HepG2 (cell line): ENCODE measurements at regions not wholly inside any gene's neighbourhood (a gene's known extent, or its start where the extent isn't known, plus 50 kb on each side); places are given as distances from the start of the nearest gene placed in this dataset.

Source experiments
- ATAC-seq: fragments of 200-7000 bp; cut with Tn5 transposase; 3 replicates; pipeline ENCODE4 v1.9.1; 2020; ENCODE audit warnings: mild to moderate bottlenecking, moderate library complexity
- BruUV-seq: library from RNA; stranded (reverse); fragments of 400-500 nt; replicated peaks from 2 replicates; lab custom pipeline; 2021; lab: Mats Ljungman, UMichigan
- CTCF ChIA-PET: fragments of 300-600 bp; formaldehyde crosslinking; extraction: SDS; loops from one replicate; lab custom pipeline; 2021; ENCODE audit warnings: low total read pairs, inconsistent platforms, low intra/inter-chr PET ratio; lab: Yijun Ruan, JAX
- POLR2A ChIA-PET: fragments of 350-600 bp; sonication (Branson Sonifier 250); formaldehyde crosslinking; loops from one replicate; lab custom pipeline; 2020; ENCODE audit warnings: antibody characterized with exemption, inconsistent platforms; lab: Yijun Ruan, JAX
- DNase-seq: peaks from one replicate; pipeline ENCODE4 v3.0.0-alpha.2; 2015; ENCODE audit warnings: low spot score
- FAIRE-seq: peaks from 3 replicates; lab custom pipeline; 2011; peaks lifted over from hg19 to GRCh38; lab: Jason Lieb, UNC
- H2AFZ ChIP-seq: one replicate; pipeline ENCODE4 v1.6.1; 2011; ENCODE audit warnings: low read length, inconsistent platforms
- H3K27ac ChIP-seq: fragments of 300-600 bp; 3 replicates; pipeline ENCODE4 v1.8.0; 2011; ENCODE audit warnings: mixed run types, mild to moderate bottlenecking, mixed read lengths, low read length, inconsistent platforms; ENCODE audit not compliant: insufficient read depth; ENCODE audit errors: extremely low read length
- H3K27me3 ChIP-seq, 2 experiments: fragments of 200-600 bp in 1 of 2; 2 replicates in 1 of 2; 3 replicates in 1 of 2; pipeline versions ENCODE4 v1.6.0 to v1.8.0; 2011; ENCODE audit warnings: low read length in 2 of 2, mild to moderate bottlenecking in 2 of 2, moderate library complexity in 2 of 2, inconsistent platforms in 1 of 2; ENCODE audit not compliant: insufficient read depth in 2 of 2, control insufficient read depth in 1 of 2
- H3K36me3 ChIP-seq, 2 experiments: fragments of 200-600 bp in 1 of 2; replicated peaks in 1 of 2; 2 replicates in 1 of 2; 3 replicates in 1 of 2; pipeline versions ENCODE4 v1.5.1 to v1.8.0; 2011; ENCODE audit warnings: low read length in 2 of 2, inconsistent platforms in 1 of 2; ENCODE audit not compliant: insufficient read depth in 2 of 2, control insufficient read depth in 1 of 2
- H3K4me1 ChIP-seq: 2 replicates; pipeline ENCODE4 v1.5.1; 2012; ENCODE audit warnings: low read length, inconsistent platforms; ENCODE audit not compliant: insufficient read depth
- H3K4me2 ChIP-seq: 2 replicates; pipeline ENCODE4 v1.6.0; 2011; ENCODE audit warnings: low read depth, low read length, inconsistent platforms
- H3K4me3 ChIP-seq, 3 experiments: fragments of 200-600 bp in 1 of 3; sonication (generic), shearing (Covaris generic) in 1 of 3; replicated peaks in 1 of 3; 2 replicates each; pipeline ENCODE4 v1.5.1; 2011 to 2016; ENCODE audit warnings: low read length in 3 of 3, inconsistent platforms in 2 of 3, low read depth in 2 of 3, mild to moderate bottlenecking in 2 of 3, control low read depth in 1 of 3, mixed read lengths in 1 of 3; ENCODE audit not compliant: insufficient read depth in 1 of 3
- H3K79me2 ChIP-seq: one replicate; pipeline ENCODE4 v1.6.1; 2011; ENCODE audit warnings: low read length, inconsistent platforms; ENCODE audit not compliant: insufficient read depth
- H3K9ac ChIP-seq: 2 replicates; pipeline ENCODE4 v1.6.0; 2011; ENCODE audit warnings: mild to moderate bottlenecking, low read depth, low read length, inconsistent platforms; ENCODE audit not compliant: insufficient read depth
- H3K9me3 ChIP-seq: 2 replicates; pipeline ENCODE4 v1.5.1; 2012; ENCODE audit warnings: mild to moderate bottlenecking, low read length
- H4K20me1 ChIP-seq: 2 replicates; pipeline ENCODE4 v1.6.0; 2011; ENCODE audit warnings: inconsistent platforms, mild to moderate bottlenecking, low read length, moderate library complexity; ENCODE audit not compliant: insufficient read depth
- CEBPB ChIP-seq: IDR thresholded peaks from 2 replicates; pipeline ENCODE4 v1.6.1; 2011; ENCODE audit warnings: low read depth, low read length, improper control_type of control experiment, borderline replicate concordance
- NCOR1 ChIP-seq: fragments of 200-600 bp; sonication (generic); IDR thresholded peaks from 2 replicates; pipeline ENCODE4 v1.7.0; 2017; ENCODE audit warnings: antibody characterized with exemption, low read length, borderline replicate concordance
- ZNF354B ChIP-seq: sonication (generic); formaldehyde crosslinking; IDR thresholded peaks from 2 replicates; pipeline ENCODE4 v1.8.0; 2022; ENCODE audit warnings: mild to moderate bottlenecking, missing genetic modification reagents
- ZNF549 ChIP-seq: sonication (generic); formaldehyde crosslinking; IDR thresholded peaks from 2 replicates; pipeline ENCODE4 v1.5.0; 2020; ENCODE audit warnings: missing genetic modification reagents
- ZNF747 ChIP-seq: sonication (generic); formaldehyde crosslinking; IDR thresholded peaks from 2 replicates; pipeline ENCODE4 v1.8.1; 2023; ENCODE audit warnings: missing genetic modification reagents, mild to moderate bottlenecking, borderline replicate concordance
- ZNF792 ChIP-seq: IDR thresholded peaks from 2 replicates; pipeline ENCODE4 v1.6.1; 2016
- ZNF839 ChIP-seq: sonication (generic); formaldehyde crosslinking; IDR thresholded peaks from 2 replicates; pipeline ENCODE4 v1.4.0; 2020; ENCODE audit warnings: missing genetic modification reagents, mild to moderate bottlenecking, borderline replicate concordance
- WGBS: methylation state at CpG from one replicate; pipeline ENCODE4 v1.1.6; 2017; ENCODE audit warnings: low lambda C conversion rate; 5-methylcytosine and 5-hydroxymethylcytosine counted together
- in situ Hi-C: cut with HindIII; loops from 2 replicates; pipeline ENCODE4 v1.10.0; 2017; ENCODE audit warnings: low pct_unique_long_range_greater_than_20kb; ENCODE audit not compliant: extremely low pct_ligation_motif_present
- intact Hi-C: fragments of 100-400 bp; cut with micrococcal nuclease; formaldehyde crosslinking; loops from one replicate; pipeline ENCODE4 v1.10.0; 2022; ENCODE audit not compliant: unreplicated experiment

DNA sequence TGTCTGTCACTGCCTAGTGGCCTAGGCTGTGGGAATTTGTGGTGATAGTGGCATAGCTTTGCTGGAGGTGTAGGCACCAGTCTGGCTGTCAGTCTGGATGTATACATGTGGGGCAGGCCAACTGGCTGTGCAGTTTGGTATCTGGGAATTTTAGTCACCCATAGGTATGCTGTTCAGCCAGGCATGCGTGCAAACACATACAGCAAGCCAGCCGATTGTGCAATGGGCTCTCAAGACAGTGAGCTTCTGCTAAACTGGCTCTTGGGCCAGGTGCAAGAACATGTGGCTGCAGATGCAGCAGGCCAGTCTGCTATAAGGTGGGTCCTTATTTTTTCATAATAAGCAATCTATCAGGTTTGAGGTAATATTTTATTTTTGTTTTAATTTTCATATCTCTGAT, 87.1 kb upstream of the PLSCR5 start:
- TF ChIP-seq CEBPB (peak; percentile 49; the same call in 1 of the 2 replicates), NCOR1 (no peak), ZNF747 (CRISPR knock-in tag) (no peak), ZNF839 (CRISPR knock-in tag) (no peak)

DNA sequence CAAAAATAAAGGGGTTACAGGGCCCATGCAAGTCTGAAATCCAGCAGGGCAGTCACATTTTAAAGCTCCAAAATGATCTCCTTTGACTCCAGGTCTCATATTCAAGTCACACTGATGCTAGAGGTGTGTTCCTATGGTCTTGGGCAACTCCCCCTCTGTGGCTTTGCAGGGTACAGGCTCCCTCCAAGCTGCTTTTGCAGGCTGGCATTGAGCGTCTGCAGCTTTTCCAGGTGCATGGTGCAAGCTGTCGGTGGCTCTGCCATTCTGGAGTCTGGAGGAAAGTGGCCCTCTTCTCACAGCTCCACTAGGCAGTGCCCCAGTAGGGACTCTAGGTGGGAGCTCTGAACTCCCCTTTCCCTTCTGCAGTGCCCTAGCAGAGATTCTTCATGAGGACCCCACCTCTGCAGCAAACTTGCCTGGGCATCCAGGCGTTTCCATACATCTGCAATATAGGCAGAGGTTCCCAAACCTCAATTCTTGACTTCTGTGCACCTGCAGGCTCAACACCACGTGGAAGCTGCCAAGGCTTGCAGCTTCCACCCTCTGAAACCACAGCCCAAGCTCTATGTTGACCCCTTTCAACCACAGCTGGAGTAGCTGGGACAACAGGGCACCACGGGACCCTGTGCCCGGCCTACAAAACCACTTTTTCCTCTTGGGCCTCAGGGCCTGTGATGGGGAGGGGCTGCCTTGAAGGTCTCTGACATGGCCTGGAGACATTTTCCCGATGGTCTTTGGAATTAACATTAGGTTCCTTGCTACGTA, 80.1 kb upstream of the PLSCR5 start:
- no peak for DNase-seq
- no TSS peak for BruUV-seq
- ChIA-PET POLR2A (no interaction called here), CTCF (no interaction called here)
- in situ Hi-C loops (no loop called here), intact Hi-C loops (no loop called here)
- Histone ChIP-seq H3K79me2 (no peaks in the 10 kb centered on the region), H2AFZ (no peak overlapping the region), H3K4me3 (no peak overlapping the region), H3K27ac (no peak overlapping the region), H3K27me3 (no peaks in the 10 kb centered on the region), H3K4me1 (no peaks in the 10 kb centered on the region), H3K9ac (no peak overlapping the region), H3K36me3 (no peaks in the 10 kb centered on the region), H3K4me2 (no peak overlapping the region), H4K20me1 (no peaks in the 10 kb centered on the region), H3K9me3 (no peaks in the 10 kb centered on the region)
- no peak for FAIRE-seq
- WGBS = 29% methylated on average over 7 of the region's 8 CpGs
- ATAC-seq = no peak
- TF ChIP-seq ZNF549 (CRISPR knock-in tag) (no peak), ZNF354B (CRISPR knock-in tag) (no peak), ZNF792 (CRISPR knock-in tag) (no peak)

More for the DNA sequence above, 87.1 kb upstream of the PLSCR5 start:
- DNase-seq (no peak), ATAC-seq (no peak), FAIRE-seq (no peak)
- H4K20me1 ChIP-seq = no peaks in the 10 kb centered on the region
- H3K36me3 ChIP-seq = no peaks in the 10 kb centered on the region
- no peaks in the 10 kb centered on the region for H3K9me3 ChIP-seq
- no TSS peak for BruUV-seq
- intact Hi-C loops = no loop called here
- ChIA-PET POLR2A (no interaction called here), CTCF (no interaction called here)
- no peak overlapping the region for H2AFZ ChIP-seq
- H3K27ac ChIP-seq = no peak overlapping the region
- no peak overlapping the region for H3K4me2 ChIP-seq
- H3K79me2 ChIP-seq = no peaks in the 10 kb centered on the region
- H3K4me3 ChIP-seq = no peak overlapping the region
- no peak overlapping the region for H3K9ac ChIP-seq
- in situ Hi-C loops = no loop called here
- H3K4me1 ChIP-seq = no peaks in the 10 kb centered on the region
- no CpG with 5 or more reads among the region's 2 CpGs for WGBS
- H3K27me3 ChIP-seq = no peaks in the 10 kb centered on the region
